Lower leg skin (tissue), 4 donors: ENCODE measurements at regions not wholly inside any gene's neighbourhood (a gene's known extent, or its start where the extent isn't known, plus 50 kb on each side); places are given as distances from the start of the nearest gene placed in this dataset.

ENCODE experiments used
- DNase-seq, 2 donors: peaks; one replicate each; pipeline ENCODE4 v3.0.0-alpha.2; 2019; ENCODE audit warnings: low spot score in 2 of 2
- H3K4me3 ChIP-seq: fragments of 200-600 bp; sonication (generic); 2 replicates; pipeline ENCODE4 v1.5.1; 2017; ENCODE audit warnings: mild to moderate bottlenecking, low read depth; ENCODE audit not compliant: poor library complexity, severe bottlenecking
- CTCF ChIP-seq, 3 donors: fragments of 450-650 bp; IDR thresholded peaks; one replicate each; pipeline ENCODE4 v1.5.1; 2016; ENCODE audit warnings: antibody characterized with exemption in 3 of 3, mild to moderate bottlenecking in 3 of 3, moderate library complexity in 2 of 3
- POLR2A ChIP-seq, 2 donors: fragments of 450-650 bp; IDR thresholded peaks; one replicate each; pipeline ENCODE4 v1.6.1; 2016 to 2017; ENCODE audit warnings: antibody characterized with exemption in 2 of 2, mild to moderate bottlenecking in 1 of 2, moderate library complexity in 1 of 2
- WGBS, 2 donors: methylation state at CpG; one replicate each; pipeline ENCODE4 v1.1.5; 2018; 5-methylcytosine and 5-hydroxymethylcytosine counted together
- intact Hi-C: fragments of 100-400 bp; cut with DNase I; formaldehyde crosslinking; loops from one replicate; pipeline ENCODE4 v1.15.0; 2023; ENCODE audit warnings: low total_unique reads

GRCh38 chr6:15864708-15865062 is 201.9 kb upstream of the DTNBP1 start:
- no peak for DNase-seq
- TF ChIP-seq CTCF (IDR thresholded peaks at IDR 0.05) (no peak), POLR2A (IDR thresholded peaks at IDR 0.05) (no peak)
- intact Hi-C loops: no loop called here
- no peak overlapping the region for H3K4me3 ChIP-seq

GRCh38 chr6:15864038-15864707 is 201.3 kb upstream of the DTNBP1 start:
- no peak overlapping the region for H3K4me3 ChIP-seq
- DNase-seq: no peak
- TF ChIP-seq CTCF (IDR thresholded peaks at IDR 0.05) (no peak), POLR2A (IDR thresholded peaks at IDR 0.05) (no peak)
- 53 to 58% methylated on average over 7 of the region's 7 CpGs for WGBS, 2 donors
- intact Hi-C loops: no loop called here

GRCh38 chr6:15862810-15863209 is 200.0 kb upstream of the DTNBP1 start:
- H3K4me3 ChIP-seq: no peak overlapping the region
- DNase-seq: no peak
- 55 to 70% methylated on average over 1 of the region's 1 CpG for WGBS, 2 donors
- intact Hi-C loops: no loop called here
- TF ChIP-seq CTCF (IDR thresholded peaks at IDR 0.05) (no peak), POLR2A (IDR thresholded peaks at IDR 0.05) (no peak)

- intact Hi-C loops: no loop called here
- WGBS, 2 donors: 95 to 97% methylated on average over 3 of the region's 3 CpGs
- H3K4me3 ChIP-seq: no peak overlapping the region
- TF ChIP-seq CTCF (IDR thresholded peaks at IDR 0.05): no peak
- no peak for TF ChIP-seq POLR2A (IDR thresholded peaks at IDR 0.05)
- DNase-seq: no peak
Measured at GRCh38 chr6:15861486-15861885, 198.7 kb upstream of the DTNBP1 start.

GRCh38 chr6:15854826-15855710 is 192.2 kb upstream of the DTNBP1 start:
- DNase-seq: no peak
- TF ChIP-seq POLR2A (IDR thresholded peaks at IDR 0.05) (no peak), CTCF (IDR thresholded peaks at IDR 0.05) (no peak)
- H3K4me3 ChIP-seq: no peak overlapping the region
- intact Hi-C loops: no loop called here
- 71 to 74% methylated on average over 7 of the region's 7 CpGs for WGBS, 2 donors
